ENCODE measurements at regions not wholly inside any gene's neighbourhood (a gene's known extent, or its start where the extent isn't known, plus 50 kb on each side); places are given as distances from the start of the nearest gene placed in this dataset.

GRCh38 chr6:128672023-128672422, 151.6 kb upstream of the PTPRK start:
- H3K4me1 ChIP-seq (replicated peaks in 1 of 2) = no peaks in the 10 kb centered on the region
- no peak overlapping the region for H3K4me3 ChIP-seq
- H3K9me3 ChIP-seq (replicated peaks in 1 of 3) = no peaks in the 10 kb centered on the region
- intact Hi-C loops (cut with DNase I) = no loop called here
- no peaks in the 10 kb centered on the region for H3K27me3 ChIP-seq
- WGBS, 4 donors = 68 to 84% (median 77%) methylated on average over 3 of the region's 3 CpGs
- no peak for TF ChIP-seq POLR2A (IDR thresholded peaks at IDR 0.05)
- no peak for TF ChIP-seq CTCF (IDR thresholded peaks at IDR 0.05)
- no peak overlapping the region for H3K27ac ChIP-seq
- no peak for DNase-seq
- no peaks in the 10 kb centered on the region for H3K36me3 ChIP-seq (replicated peaks in 1 of 2)

- Histone ChIP-seq H3K4me1 (replicated peaks in 1 of 2) (no peaks in the 10 kb centered on the region), H3K4me3 (no peak overlapping the region), H3K36me3 (replicated peaks in 1 of 2) (no peaks in the 10 kb centered on the region), H3K27ac (no peak overlapping the region), H3K9me3 (replicated peaks in 1 of 3) (no peaks in the 10 kb centered on the region), H3K27me3 (no peaks in the 10 kb centered on the region)
- 78 to 89% (median 82%) methylated on average over 4 of the region's 4 CpGs for WGBS, 4 donors
- TF ChIP-seq CTCF (IDR thresholded peaks at IDR 0.05) (no peak), POLR2A (IDR thresholded peaks at IDR 0.05) (no peak)
- DNase-seq = no peak
- intact Hi-C loops (cut with DNase I) = no loop called here
Measured at GRCh38 chr6:128667339-128667858, 147.0 kb upstream of the PTPRK start.

- intact Hi-C loops (cut with DNase I) = no loop called here
- WGBS, 4 donors = 59 to 71% (median 70%) methylated on average over 2 of the region's 2 CpGs
Measured at GRCh38 chr6:128666405-128666804, 146.0 kb upstream of the PTPRK start.

GRCh38 chr6:128663238-128663637, 142.8 kb upstream of the PTPRK start:
- intact Hi-C loops (cut with DNase I) = no loop called here
- no peak overlapping the region for H3K27ac ChIP-seq
- no peaks in the 10 kb centered on the region for H3K9me3 ChIP-seq (replicated peaks in 1 of 3)
- no peaks in the 10 kb centered on the region for H3K27me3 ChIP-seq
- H3K36me3 ChIP-seq (replicated peaks in 1 of 2) = no peaks in the 10 kb centered on the region
- 59 to 84% (median 72%) methylated on average over 2 of the region's 2 CpGs for WGBS, 4 donors
- no peak overlapping the region for H3K4me3 ChIP-seq
- no peak for DNase-seq
- no peak for TF ChIP-seq POLR2A (IDR thresholded peaks at IDR 0.05)
- TF ChIP-seq CTCF (IDR thresholded peaks at IDR 0.05) = no peak
- H3K4me1 ChIP-seq (replicated peaks in 1 of 2) = no peaks in the 10 kb centered on the region

More at GRCh38 chr6:128666405-128666804, 146.0 kb upstream of the PTPRK start:
- TF ChIP-seq POLR2A (IDR thresholded peaks at IDR 0.05) = no peak
- no peak for TF ChIP-seq CTCF (IDR thresholded peaks at IDR 0.05)
- Histone ChIP-seq H3K4me1 (replicated peaks in 1 of 2) (no peaks in the 10 kb centered on the region), H3K27me3 (no peaks in the 10 kb centered on the region), H3K9me3 (replicated peaks in 1 of 3) (no peaks in the 10 kb centered on the region), H3K4me3 (no peak overlapping the region), H3K36me3 (replicated peaks in 1 of 2) (no peaks in the 10 kb centered on the region), H3K27ac (no peak overlapping the region)
- no peak for DNase-seq
